Fibroblast of skin of back (primary cell): ENCODE measurements at regions not wholly inside any gene's neighbourhood (a gene's known extent, or its start where the extent isn't known, plus 50 kb on each side); places are given as distances from the start of the nearest gene placed in this dataset.

ENCODE experiments used
- DNase-seq: peaks from one replicate; pipeline ENCODE4 v3.0.0-alpha.2; 2013

- DNase-seq, result no peak
These were observed 108.1 kb downstream of the MARCO start for GRCh38 chr2:119049968-119050704.
